Mesenteric fat pad (tissue), 1 donor: ENCODE measurements at regions not wholly inside any gene's neighbourhood (a gene's known extent, or its start where the extent isn't known, plus 50 kb on each side); places are given as distances from the start of the nearest gene placed in this dataset.

Experiments
- DNase-seq: peaks from one replicate; pipeline ENCODE4 v3.0.0-alpha.2; 2020; ENCODE audit warnings: low spot score
- donor health status: DM: yes; HTN: yes; CAD: no.

- no peak for DNase-seq
Measured at GRCh38 chr10:70939441-70940003, 51.2 kb upstream of the PCBD1 start.

- no peak for DNase-seq
Measured at GRCh38 chr10:70940834-70941568, 52.6 kb upstream of the PCBD1 start.

- no peak for DNase-seq
Measured at GRCh38 chr10:70942125-70942524, 53.8 kb upstream of the PCBD1 start.

GRCh38 chr10:70942725-70943124, 54.4 kb upstream of the PCBD1 start:
- no peak for DNase-seq

- no peak for DNase-seq
Measured at GRCh38 chr10:70943249-70943648, 54.9 kb upstream of the PCBD1 start.

- no peak for DNase-seq
Measured at GRCh38 chr10:70943841-70944466, 55.6 kb upstream of the PCBD1 start.

- DNase-seq, result no peak
Measured at GRCh38 chr10:70950037-70950436, 61.7 kb upstream of the PCBD1 start.

GRCh38 chr10:70950801-70951200, 62.4 kb upstream of the PCBD1 start:
- no peak for DNase-seq

GRCh38 chr10:70952401-70952800, 64.0 kb upstream of the PCBD1 start:
- DNase-seq, result no peak

- DNase-seq, result no peak
Measured at GRCh38 chr10:70952921-70953320, 64.6 kb upstream of the PCBD1 start.

- no peak for DNase-seq
Measured at GRCh38 chr10:70954381-70955176, 66.2 kb upstream of the PCBD1 start.

GRCh38 chr10:70956029-70956759, 67.8 kb upstream of the PCBD1 start:
- no peak for DNase-seq

GRCh38 chr10:70958396-70958795, 70.0 kb upstream of the PCBD1 start:
- DNase-seq, result no peak

- no peak for DNase-seq
Measured at GRCh38 chr10:70960316-70960715, 72.0 kb upstream of the PCBD1 start.

- DNase-seq, result no peak
Measured at GRCh38 chr10:70960783-70961570, 72.6 kb upstream of the PCBD1 start.

- no peak for DNase-seq
Measured at GRCh38 chr10:70962686-70963085, 74.3 kb upstream of the PCBD1 start.

GRCh38 chr10:70963271-70963670, 74.9 kb upstream of the PCBD1 start:
- no peak for DNase-seq

GRCh38 chr10:70964245-70964644, 75.9 kb upstream of the PCBD1 start:
- no peak for DNase-seq

GRCh38 chr10:70964881-70965280, 76.5 kb upstream of the PCBD1 start:
- DNase-seq, result no peak

GRCh38 chr10:70965566-70965965, 77.2 kb upstream of the PCBD1 start:
- no peak for DNase-seq
